ENCODE measurements at regions not wholly inside any gene's neighbourhood (a gene's known extent, or its start where the extent isn't known, plus 50 kb on each side); places are given as distances from the start of the nearest gene placed in this dataset.

DNA sequence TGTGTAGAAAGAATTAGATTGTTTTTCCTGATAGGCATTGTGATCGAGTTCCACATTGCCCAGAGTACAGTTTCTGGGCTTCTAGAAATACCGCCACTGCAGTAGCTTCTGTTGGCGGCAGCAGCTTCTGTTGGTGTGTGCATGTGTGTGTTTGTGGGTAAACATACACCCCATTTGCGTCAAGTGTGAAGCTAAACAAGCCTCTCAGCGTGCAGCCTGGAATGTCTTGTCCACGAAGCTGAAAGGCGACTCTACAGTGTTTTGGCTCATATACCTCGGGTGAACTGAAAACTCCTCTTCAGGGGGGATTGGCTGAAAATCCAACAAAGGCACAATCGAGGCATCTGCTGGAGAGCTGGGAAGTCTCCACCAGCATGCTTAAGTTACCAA lies 112.0 kb upstream of the E2F8 start:
- Histone ChIP-seq H3K4me3 (no peak overlapping the region), H3K27me3 (peaks cover 51% of the 10 kb centered on the region), H3K36me3 (no peaks in the 10 kb centered on the region), H3K27ac (no peak overlapping the region), H3K4me1 (no peaks in the 10 kb centered on the region), H3K9me3 (no peaks in the 10 kb centered on the region)
- intact Hi-C loops (cut with DNase I; ENCODE audit: low total_unique reads): no loop called here
- in situ Hi-C loops (cut with MboI; ENCODE audit: low pct_ligation_motif_present in 1 of 4, low pct_unique_long_range_greater_than_20kb in 1 of 4, low sequenced_read_pairs in 3 of 4): no loop called here
- no peak for TF ChIP-seq EP300 (IDR thresholded peaks at IDR 0.05; ENCODE audit: low read depth)
- TF ChIP-seq POLR2A (IDR thresholded peaks at IDR 0.05): no peak
- no peak for TF ChIP-seq POLR2AphosphoS5 (IDR thresholded peaks at IDR 0.05)
- TF ChIP-seq, protein P1, sequence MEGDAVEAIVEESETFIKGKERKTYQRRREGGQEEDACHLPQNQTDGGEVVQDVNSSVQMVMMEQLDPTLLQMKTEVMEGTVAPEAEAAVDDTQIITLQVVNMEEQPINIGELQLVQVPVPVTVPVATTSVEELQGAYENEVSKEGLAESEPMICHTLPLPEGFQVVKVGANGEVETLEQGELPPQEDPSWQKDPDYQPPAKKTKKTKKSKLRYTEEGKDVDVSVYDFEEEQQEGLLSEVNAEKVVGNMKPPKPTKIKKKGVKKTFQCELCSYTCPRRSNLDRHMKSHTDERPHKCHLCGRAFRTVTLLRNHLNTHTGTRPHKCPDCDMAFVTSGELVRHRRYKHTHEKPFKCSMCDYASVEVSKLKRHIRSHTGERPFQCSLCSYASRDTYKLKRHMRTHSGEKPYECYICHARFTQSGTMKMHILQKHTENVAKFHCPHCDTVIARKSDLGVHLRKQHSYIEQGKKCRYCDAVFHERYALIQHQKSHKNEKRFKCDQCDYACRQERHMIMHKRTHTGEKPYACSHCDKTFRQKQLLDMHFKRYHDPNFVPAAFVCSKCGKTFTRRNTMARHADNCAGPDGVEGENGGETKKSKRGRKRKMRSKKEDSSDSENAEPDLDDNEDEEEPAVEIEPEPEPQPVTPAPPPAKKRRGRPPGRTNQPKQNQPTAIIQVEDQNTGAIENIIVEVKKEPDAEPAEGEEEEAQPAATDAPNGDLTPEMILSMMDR (IDR thresholded peaks at IDR 0.05): no peak
- DNase-seq: no peak
- 71% methylated on average over 9 of the region's 9 CpGs; no CpG with 5 or more reads in 1 of the 2 donors for WGBS, 2 donors (ENCODE audit: low coverage in 1 of 2)

DNA sequence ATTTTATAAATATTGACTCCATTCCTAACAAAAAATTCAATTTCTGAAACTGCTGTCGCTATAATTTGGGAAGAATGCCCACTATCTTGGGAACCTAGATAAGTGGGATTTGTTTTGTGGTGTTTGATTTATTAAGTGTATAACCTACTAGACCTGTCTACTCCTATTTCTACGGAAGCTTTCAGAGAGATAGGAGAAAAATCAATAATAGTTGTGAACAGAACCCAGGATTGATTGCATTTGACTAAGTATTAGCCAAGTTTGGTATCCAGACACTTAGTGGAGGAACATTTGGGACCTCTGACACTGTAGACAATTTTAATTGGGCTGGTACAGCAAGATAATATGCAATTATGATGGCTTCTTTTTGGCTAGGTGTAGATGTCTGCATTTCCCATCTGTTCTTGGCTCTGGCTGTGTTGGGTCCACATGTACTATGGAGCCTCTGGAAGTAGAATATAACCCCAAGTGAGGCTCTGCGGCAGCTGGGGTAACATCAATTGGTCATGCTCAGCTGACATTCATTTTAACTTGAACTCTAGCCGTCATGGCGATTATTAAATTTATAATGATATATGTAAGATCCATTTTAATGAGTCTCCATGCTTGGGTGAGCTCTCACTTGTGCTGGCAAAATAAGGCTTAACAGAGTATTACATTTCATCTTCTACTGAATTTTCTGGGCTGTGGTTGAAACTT lies 111.5 kb upstream of the E2F8 start:
- no peaks in the 10 kb centered on the region for H3K4me1 ChIP-seq
- H3K27me3 ChIP-seq: peaks cover 52% of the 10 kb centered on the region
- no peak for TF ChIP-seq POLR2A (IDR thresholded peaks at IDR 0.05)
- TF ChIP-seq, protein P1 (IDR thresholded peaks at IDR 0.05): no peak
- TF ChIP-seq POLR2AphosphoS5 (IDR thresholded peaks at IDR 0.05): no peak
- no peak for TF ChIP-seq EP300 (IDR thresholded peaks at IDR 0.05; ENCODE audit: low read depth)
- no peaks in the 10 kb centered on the region for H3K9me3 ChIP-seq
- intact Hi-C loops (cut with DNase I; ENCODE audit: low total_unique reads) (no loop called here), in situ Hi-C loops (cut with MboI; ENCODE audit: low pct_ligation_motif_present in 1 of 4, low pct_unique_long_range_greater_than_20kb in 1 of 4, low sequenced_read_pairs in 3 of 4) (no loop called here)
- H3K36me3 ChIP-seq: no peaks in the 10 kb centered on the region
- DNase-seq: no peak
- no peak overlapping the region for H3K27ac ChIP-seq
- H3K4me3 ChIP-seq: no peak overlapping the region
- 84 to 90% methylated on average over 5 of the region's 5 CpGs for WGBS, 2 donors (ENCODE audit: low coverage in 1 of 2)

DNA sequence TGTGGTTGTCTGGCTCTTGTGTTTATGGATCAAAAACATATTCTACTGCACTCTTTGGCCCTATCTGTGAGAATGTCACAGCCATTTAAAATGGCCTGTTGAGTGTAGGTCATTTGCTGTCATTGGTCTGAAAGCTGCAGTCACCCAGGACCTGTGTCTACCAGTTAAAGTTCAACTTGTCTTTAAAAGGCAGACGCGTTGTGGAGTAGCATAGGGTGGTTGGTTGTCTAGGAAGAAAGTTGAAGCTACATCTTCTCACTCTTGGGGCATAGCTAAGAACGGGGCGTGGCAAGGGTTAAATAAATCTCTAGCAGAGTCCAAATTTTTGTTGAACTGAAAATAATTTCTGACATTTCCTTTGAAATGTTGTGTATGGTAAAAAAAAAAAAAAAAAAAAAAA lies 110.7 kb upstream of the E2F8 start:
- WGBS, 2 donors (ENCODE audit: low coverage in 1 of 2): 91% methylated on average over 4 of the region's 4 CpGs; no CpG with 5 or more reads in 1 of the 2 donors
- in situ Hi-C loops (cut with MboI; ENCODE audit: low pct_ligation_motif_present in 1 of 4, low pct_unique_long_range_greater_than_20kb in 1 of 4, low sequenced_read_pairs in 3 of 4) (no loop called here), intact Hi-C loops (cut with DNase I; ENCODE audit: low total_unique reads) (no loop called here)
- H3K4me3 ChIP-seq: no peak overlapping the region
- no peaks in the 10 kb centered on the region for H3K36me3 ChIP-seq
- H3K9me3 ChIP-seq: no peaks in the 10 kb centered on the region
- TF ChIP-seq EP300 (IDR thresholded peaks at IDR 0.05; ENCODE audit: low read depth): no peak
- TF ChIP-seq POLR2AphosphoS5 (IDR thresholded peaks at IDR 0.05): no peak
- TF ChIP-seq POLR2A (IDR thresholded peaks at IDR 0.05): no peak
- TF ChIP-seq, protein P1 (IDR thresholded peaks at IDR 0.05): no peak
- no peak for DNase-seq
- peaks cover 0 to 4% (median 0%) of the 10 kb centered on the region in 4 donors for H3K4me1 ChIP-seq
- H3K27me3 ChIP-seq: peaks cover 60% of the 10 kb centered on the region
- H3K27ac ChIP-seq: no peak overlapping the region

DNA sequence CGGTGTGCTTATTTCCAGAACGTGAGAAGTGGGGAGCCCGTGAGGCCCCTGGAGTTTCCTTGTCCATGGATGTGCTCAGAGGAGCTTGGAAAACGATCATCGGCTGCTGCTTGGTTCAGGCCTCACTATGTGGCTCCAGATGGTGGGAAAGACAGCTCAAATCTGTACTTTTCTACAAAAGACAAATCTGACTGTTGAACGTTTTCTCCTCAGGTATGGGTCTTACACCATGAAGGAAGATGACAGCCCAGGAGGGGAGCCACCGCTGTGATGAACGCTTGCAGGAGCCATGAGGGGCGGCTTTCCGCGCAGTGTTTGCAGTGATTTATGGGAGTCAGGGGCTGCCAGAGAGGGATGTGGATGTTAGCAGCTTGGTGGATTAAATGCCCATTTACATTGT lies 109.4 kb upstream of the E2F8 start:
- TF ChIP-seq POLR2AphosphoS5 (IDR thresholded peaks at IDR 0.05): no peak
- TF ChIP-seq POLR2A (IDR thresholded peaks at IDR 0.05): no peak
- H3K4me3 ChIP-seq: no peak overlapping the region
- peaks cover 73% of the 10 kb centered on the region for H3K27me3 ChIP-seq
- DNase-seq: no peak
- no peaks in the 10 kb centered on the region for H3K36me3 ChIP-seq
- in situ Hi-C loops (cut with MboI; ENCODE audit: low pct_ligation_motif_present in 1 of 4, low pct_unique_long_range_greater_than_20kb in 1 of 4, low sequenced_read_pairs in 3 of 4): no loop called here
- intact Hi-C loops (cut with DNase I; ENCODE audit: low total_unique reads): no loop called here
- no peak overlapping the region for H3K27ac ChIP-seq
- H3K4me1 ChIP-seq: peaks cover 0 to 15% (median 5%) of the 10 kb centered on the region in 4 donors
- WGBS, 2 donors (ENCODE audit: low coverage in 1 of 2): 88% methylated on average over 11 of the region's 11 CpGs; no CpG with 5 or more reads in 1 of the 2 donors
- no peaks in the 10 kb centered on the region for H3K9me3 ChIP-seq

All from transverse colon (tissue), 4 donors.